Keratinocyte (primary cell): ENCODE measurements at regions not wholly inside any gene's neighbourhood (a gene's known extent, or its start where the extent isn't known, plus 50 kb on each side); places are given as distances from the start of the nearest gene placed in this dataset.

Experiments used
- DNase-seq: peaks from one replicate; pipeline ENCODE4 v3.0.0-alpha.2; 2011; ENCODE audit warnings: low read depth, missing footprints, low spot score
- FAIRE-seq: peaks from 2 replicates; lab custom pipeline; 2011; peaks lifted over from hg19 to GRCh38; lab: Jason Lieb, UNC
- H2AFZ ChIP-seq: 2 replicates; pipeline ENCODE4 v1.6.0; 2012; ENCODE audit warnings: low read length, control low read depth, inconsistent platforms; ENCODE audit not compliant: control insufficient read depth
- H3K27ac ChIP-seq: 2 replicates; pipeline ENCODE4 v1.5.1; 2011; ENCODE audit warnings: low read length; ENCODE audit not compliant: control insufficient read depth, insufficient read depth
- H3K27me3 ChIP-seq: 3 replicates; pipeline ENCODE4 v1.6.0; 2011; ENCODE audit warnings: low read length; ENCODE audit not compliant: control insufficient read depth, insufficient read depth; ENCODE audit errors: extremely low read depth
- H3K36me3 ChIP-seq, 2 experiments: 2 replicates in 1 of 2; 3 replicates in 1 of 2; pipeline ENCODE4 v1.5.1; 2011; ENCODE audit warnings: low read length in 2 of 2, mild to moderate bottlenecking in 1 of 2; ENCODE audit not compliant: control insufficient read depth in 2 of 2, insufficient read depth in 2 of 2; ENCODE audit errors: extremely low read depth in 1 of 2
- H3K4me1 ChIP-seq: 3 replicates; pipeline ENCODE4 v1.5.1; 2011; ENCODE audit warnings: low read length; ENCODE audit not compliant: control insufficient read depth, insufficient read depth; ENCODE audit errors: extremely low read depth
- H3K4me2 ChIP-seq: 3 replicates; pipeline ENCODE4 v1.6.0; 2011; ENCODE audit warnings: low read depth, low read length; ENCODE audit not compliant: control insufficient read depth, insufficient read depth; ENCODE audit errors: extremely low read depth
- H3K4me3 ChIP-seq, 3 experiments: fragments of 200-600 bp in 1 of 3; sonication (generic) in 1 of 3; 2 replicates in 2 of 3; 3 replicates in 1 of 3; pipeline ENCODE4 v1.5.1; 2011 to 2016; ENCODE audit warnings: low read length in 3 of 3, mild to moderate bottlenecking in 3 of 3, control low read depth in 2 of 3, inconsistent platforms in 1 of 3, low read depth in 1 of 3, mixed read lengths in 1 of 3, mixed run types in 1 of 3, moderate library complexity in 1 of 3; ENCODE audit not compliant: control insufficient read depth in 2 of 3, insufficient read depth in 2 of 3; ENCODE audit errors: extremely low read depth in 1 of 3
- H3K79me2 ChIP-seq: 2 replicates; pipeline ENCODE4 v1.6.0; 2012; ENCODE audit warnings: low read length; ENCODE audit not compliant: control insufficient read depth, insufficient read depth
- H3K9ac ChIP-seq: 3 replicates; pipeline ENCODE4 v1.6.0; 2011; ENCODE audit warnings: low read length; ENCODE audit not compliant: control insufficient read depth, insufficient read depth; ENCODE audit errors: extremely low read depth
- H3K9me1 ChIP-seq: 3 replicates; pipeline ENCODE4 v1.6.0; 2011; ENCODE audit warnings: low read length; ENCODE audit not compliant: control insufficient read depth, insufficient read depth; ENCODE audit errors: extremely low read depth
- H3K9me3 ChIP-seq: 2 replicates; pipeline ENCODE4 v1.5.1; 2012; ENCODE audit warnings: low read depth, low read length; ENCODE audit not compliant: control insufficient read depth
- H4K20me1 ChIP-seq: 3 replicates; pipeline ENCODE4 v1.6.0; 2011; ENCODE audit warnings: low read length; ENCODE audit not compliant: control insufficient read depth, insufficient read depth; ENCODE audit errors: extremely low read depth
- CTCF ChIP-seq, 3 experiments: IDR thresholded peaks in 1 of 3; conservative IDR thresholded peaks in 1 of 3; optimal IDR thresholded peaks in 1 of 3; 2 replicates in 2 of 3; 3 replicates in 1 of 3; pipeline versions ENCODE3 to v1.5.1; 2011; ENCODE audit warnings: low read length in 3 of 3, mild to moderate bottlenecking in 3 of 3, moderate library complexity in 2 of 3, control low read depth in 1 of 3, inconsistent platforms in 1 of 3; ENCODE audit not compliant: insufficient read depth in 2 of 3; ENCODE audit errors: extremely low read depth in 1 of 3
- EZH2 ChIP-seq: IDR thresholded peaks from one replicate; pipeline ENCODE4 v1.6.1; 2012; ENCODE audit warnings: inconsistent platforms, mild to moderate bottlenecking, low read length, moderate library complexity
- dilution Hi-C: fragments of 300-500 bp; cut with MboI; formaldehyde crosslinking; loops from one replicate; pipeline ENCODE4 v1.7.0; 2020; ENCODE audit warnings: low sequenced_read_pairs; ENCODE audit not compliant: extremely low pct_ligation_motif_present

- H3K9ac ChIP-seq: no peak overlapping the region
- H4K20me1 ChIP-seq: no peaks in the 10 kb centered on the region
- no peak overlapping the region for H3K27ac ChIP-seq
- H3K9me3 ChIP-seq: no peaks in the 10 kb centered on the region
- no peak overlapping the region for H2AFZ ChIP-seq
- dilution Hi-C loops: no loop called here
- H3K36me3 ChIP-seq: no peaks in the 10 kb centered on the region
- no peak for FAIRE-seq
- no peaks in the 10 kb centered on the region for H3K9me1 ChIP-seq
- no peak overlapping the region for H3K4me3 ChIP-seq
- TF ChIP-seq CTCF (optimal IDR thresholded peaks at IDR 0.05 in 1 of 3, IDR thresholded peaks at IDR 0.05 in 1 of 3, conservative IDR thresholded peaks at IDR 0.05 in 1 of 3; ENCODE audit: extremely low read depth in 1 of 3, insufficient read depth in 2 of 3, low read length in 3 of 3): no peak
- no peak for TF ChIP-seq EZH2
- no peaks in the 10 kb centered on the region for H3K79me2 ChIP-seq
- H3K4me1 ChIP-seq: no peaks in the 10 kb centered on the region
- no peak for DNase-seq
- no peaks in the 10 kb centered on the region for H3K27me3 ChIP-seq
- no peak overlapping the region for H3K4me2 ChIP-seq
Measured at GRCh38 chr7:110264288-110264687, 826.6 kb upstream of the LRRN3 start.

DNA sequence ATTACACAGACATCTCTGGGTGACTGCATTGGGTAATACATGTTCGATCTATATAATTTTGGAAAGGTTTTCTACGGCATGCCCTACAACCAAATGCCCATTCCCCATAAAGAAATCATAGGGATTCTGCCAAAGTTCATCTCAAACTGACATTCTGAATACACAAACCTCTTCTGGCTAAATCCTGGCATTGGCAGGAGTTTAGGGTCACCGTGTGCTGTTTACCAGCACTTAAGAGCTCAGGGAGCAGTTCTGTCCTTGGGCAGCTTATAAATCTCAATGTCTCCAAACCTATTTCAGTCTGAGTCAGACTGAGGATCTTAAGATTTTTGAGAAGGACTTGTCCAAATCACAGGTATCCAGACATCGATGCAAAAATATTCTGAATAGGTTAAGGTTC lies 809.6 kb upstream of the LRRN3 start:
- Histone ChIP-seq H3K4me3 (no peak overlapping the region), H2AFZ (no peak overlapping the region), H3K36me3 (no peaks in the 10 kb centered on the region), H3K9me3 (no peaks in the 10 kb centered on the region), H3K9ac (no peak overlapping the region), H3K79me2 (no peaks in the 10 kb centered on the region), H3K27ac (no peak overlapping the region), H4K20me1 (no peaks in the 10 kb centered on the region), H3K27me3 (no peaks in the 10 kb centered on the region), H3K9me1 (no peaks in the 10 kb centered on the region), H3K4me2 (no peak overlapping the region), H3K4me1 (no peaks in the 10 kb centered on the region)
- FAIRE-seq: no peak
- dilution Hi-C loops: no loop called here
- no peak for DNase-seq
- TF ChIP-seq CTCF (optimal IDR thresholded peaks at IDR 0.05 in 1 of 3, IDR thresholded peaks at IDR 0.05 in 1 of 3, conservative IDR thresholded peaks at IDR 0.05 in 1 of 3; ENCODE audit: extremely low read depth in 1 of 3, insufficient read depth in 2 of 3, low read length in 3 of 3): no peak
- TF ChIP-seq EZH2: no peak
